Type B pancreatic cell (in vitro differentiated cells): ENCODE measurements at regions not wholly inside any gene's neighbourhood (a gene's known extent, or its start where the extent isn't known, plus 50 kb on each side); places are given as distances from the start of the nearest gene placed in this dataset.

Experiments used
- DNase-seq: peaks from one replicate; pipeline ENCODE4 v3.0.0; 2021; ENCODE audit warnings: mixed read lengths; ENCODE audit not compliant: unreplicated experiment; ENCODE audit errors: extremely low spot score
- H3K27ac Mint-ChIP-seq: 2 replicates; pipeline ENCODE4 v1.8.0; 2021; ENCODE audit warnings: mild to moderate bottlenecking, mixed read lengths
- H3K27me3 Mint-ChIP-seq: 2 replicates; pipeline ENCODE4 v1.8.0; 2021; ENCODE audit warnings: mixed read lengths
- H3K36me3 Mint-ChIP-seq: 2 replicates; pipeline ENCODE4 v1.8.0; 2021; ENCODE audit warnings: mixed read lengths
- H3K4me1 Mint-ChIP-seq: one replicate; pipeline ENCODE4 v1.8.0; 2021; ENCODE audit warnings: mixed read lengths; ENCODE audit not compliant: unreplicated experiment
- H3K4me3 Mint-ChIP-seq: 2 replicates; pipeline ENCODE4 v1.8.0; 2021; ENCODE audit warnings: mild to moderate bottlenecking, mixed read lengths
- H3K9me3 Mint-ChIP-seq: 2 replicates; pipeline ENCODE4 v1.8.0; 2021; ENCODE audit warnings: mixed read lengths
- TF ChIP-seq, protein P1 (sequence below): fragments of 200-600 bp; sonication (generic); conservative IDR thresholded peaks from 2 replicates; pipeline ENCODE4 v1.5.0; 2021; ENCODE audit warnings: antibody characterized with exemption, mild to moderate bottlenecking

DNA sequence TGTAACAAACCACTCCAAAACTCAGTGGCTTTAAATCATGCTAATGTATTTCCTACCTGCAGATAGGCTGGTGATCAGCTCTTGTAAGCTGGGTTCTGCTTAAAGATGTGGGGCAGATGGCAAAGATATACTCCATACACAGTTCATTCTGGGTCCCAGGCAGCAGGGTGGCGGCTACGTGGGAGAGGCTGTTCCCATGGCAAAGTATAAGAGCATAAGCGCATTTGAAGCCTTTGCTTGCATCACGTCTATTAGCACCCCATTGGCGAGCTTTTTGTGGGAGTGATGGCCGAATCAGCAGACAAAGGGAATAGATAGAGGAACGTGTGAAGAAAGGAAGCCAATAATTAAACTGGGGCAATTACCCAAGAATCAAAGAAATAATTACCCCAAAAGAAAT is 523.1 kb downstream of the SPATA31D1 start:
- no peak for DNase-seq
- Mint-ChIP-seq H3K36me3 (no peaks in the 10 kb centered on the region), H3K27ac (no peak overlapping the region), H3K4me3 (no peak overlapping the region), H3K9me3 (peaks cover 18% of the 10 kb centered on the region), H3K27me3 (peaks cover 10% of the 10 kb centered on the region), H3K4me1 (no peaks in the 10 kb centered on the region)
- TF ChIP-seq, protein P1, sequence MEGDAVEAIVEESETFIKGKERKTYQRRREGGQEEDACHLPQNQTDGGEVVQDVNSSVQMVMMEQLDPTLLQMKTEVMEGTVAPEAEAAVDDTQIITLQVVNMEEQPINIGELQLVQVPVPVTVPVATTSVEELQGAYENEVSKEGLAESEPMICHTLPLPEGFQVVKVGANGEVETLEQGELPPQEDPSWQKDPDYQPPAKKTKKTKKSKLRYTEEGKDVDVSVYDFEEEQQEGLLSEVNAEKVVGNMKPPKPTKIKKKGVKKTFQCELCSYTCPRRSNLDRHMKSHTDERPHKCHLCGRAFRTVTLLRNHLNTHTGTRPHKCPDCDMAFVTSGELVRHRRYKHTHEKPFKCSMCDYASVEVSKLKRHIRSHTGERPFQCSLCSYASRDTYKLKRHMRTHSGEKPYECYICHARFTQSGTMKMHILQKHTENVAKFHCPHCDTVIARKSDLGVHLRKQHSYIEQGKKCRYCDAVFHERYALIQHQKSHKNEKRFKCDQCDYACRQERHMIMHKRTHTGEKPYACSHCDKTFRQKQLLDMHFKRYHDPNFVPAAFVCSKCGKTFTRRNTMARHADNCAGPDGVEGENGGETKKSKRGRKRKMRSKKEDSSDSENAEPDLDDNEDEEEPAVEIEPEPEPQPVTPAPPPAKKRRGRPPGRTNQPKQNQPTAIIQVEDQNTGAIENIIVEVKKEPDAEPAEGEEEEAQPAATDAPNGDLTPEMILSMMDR, result no peak

DNA sequence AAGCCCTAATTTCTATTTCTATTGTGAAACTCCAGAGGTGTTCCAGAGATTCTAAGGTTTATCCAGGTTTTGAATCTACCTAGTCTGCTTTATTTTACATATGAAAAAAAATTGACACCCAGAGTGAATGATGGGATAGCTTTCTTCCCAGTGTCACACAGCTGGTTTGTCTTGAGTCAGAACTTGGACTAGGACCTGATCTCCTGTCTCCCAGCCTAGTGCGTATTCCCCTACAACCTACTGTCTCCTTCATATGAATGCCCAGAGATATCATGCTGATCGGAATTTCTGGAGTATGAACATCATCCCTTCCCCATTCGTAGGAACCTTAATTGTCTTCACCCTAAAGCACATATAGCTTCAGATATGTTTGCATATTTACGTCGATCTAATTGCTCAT is 524.2 kb downstream of the SPATA31D1 start:
- Mint-ChIP-seq H3K36me3 (no peaks in the 10 kb centered on the region), H3K9me3 (peaks cover 7% of the 10 kb centered on the region), H3K4me1 (no peaks in the 10 kb centered on the region), H3K27ac (no peak overlapping the region), H3K4me3 (no peak overlapping the region), H3K27me3 (peaks cover 10% of the 10 kb centered on the region)
- DNase-seq, result no peak
- TF ChIP-seq, protein P1, result no peak

DNA sequence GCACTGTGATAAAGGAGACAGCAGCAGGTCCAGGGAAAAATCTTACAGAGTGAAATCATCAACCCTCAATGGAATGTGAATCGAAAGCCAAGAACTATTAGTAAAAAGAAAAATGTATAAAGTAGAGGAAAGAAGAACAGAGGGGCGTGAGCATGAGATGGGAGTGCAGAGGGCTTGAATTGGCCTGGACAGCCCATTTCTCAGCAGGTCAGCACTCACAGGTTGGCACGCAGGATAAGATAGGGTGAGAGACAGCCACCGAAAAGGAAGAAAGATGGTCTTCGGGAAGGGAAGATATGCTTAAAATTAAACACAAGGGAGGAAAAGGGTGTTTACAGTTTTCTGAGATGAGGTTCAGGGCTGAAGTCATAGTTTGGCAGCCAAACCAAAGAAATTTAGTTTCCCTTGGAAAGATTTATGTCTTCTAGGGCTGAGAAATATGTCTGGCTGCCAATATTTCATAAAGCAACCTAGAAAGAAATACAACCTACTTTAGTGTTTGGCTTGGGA is 524.7 kb downstream of the SPATA31D1 start:
- Mint-ChIP-seq H3K9me3 (peaks cover 4% of the 10 kb centered on the region), H3K27me3 (peaks cover 10% of the 10 kb centered on the region), H3K27ac (no peak overlapping the region), H3K4me3 (no peak overlapping the region), H3K36me3 (no peaks in the 10 kb centered on the region), H3K4me1 (no peaks in the 10 kb centered on the region)
- no peak for DNase-seq
- TF ChIP-seq, protein P1, result no peak

DNA sequence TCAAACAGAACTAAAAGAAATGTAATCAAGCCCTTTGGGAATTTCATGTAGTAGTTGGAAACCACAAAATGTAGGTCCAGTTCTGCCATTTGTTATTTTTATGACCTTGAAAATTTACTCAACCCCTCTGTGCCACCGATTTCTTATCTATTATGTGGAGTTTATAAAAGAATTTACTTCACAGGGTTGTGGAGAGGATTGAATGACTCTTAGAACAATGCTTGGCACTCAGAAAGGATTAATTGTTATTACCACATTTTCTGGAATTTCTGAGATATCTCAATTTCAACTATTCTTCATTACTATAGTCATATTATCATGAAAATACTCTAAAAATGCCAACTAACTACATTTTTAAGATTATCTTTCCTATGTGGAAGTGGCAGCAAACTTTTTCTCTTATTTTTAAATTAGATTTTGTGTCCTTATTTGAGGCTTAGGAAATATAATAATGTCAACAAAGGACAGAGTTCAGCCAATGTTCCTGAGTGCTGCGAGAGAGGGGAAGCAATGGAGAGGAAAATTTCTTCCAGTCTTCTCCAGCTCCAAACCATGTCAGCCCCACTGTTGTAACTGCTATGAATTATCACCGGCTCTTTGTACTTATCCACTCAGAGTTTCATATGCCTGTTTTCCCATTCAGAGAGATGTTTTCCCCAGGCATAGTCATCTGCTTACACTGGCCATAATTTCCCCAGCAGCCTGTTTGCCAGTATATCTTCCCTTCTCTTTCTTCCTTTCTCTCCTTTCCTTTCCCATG is 525.6 kb downstream of the SPATA31D1 start:
- Mint-ChIP-seq H3K4me1 (no peaks in the 10 kb centered on the region), H3K4me3 (no peak overlapping the region), H3K27me3 (peaks cover 10% of the 10 kb centered on the region), H3K27ac (no peak overlapping the region), H3K36me3 (no peaks in the 10 kb centered on the region), H3K9me3 (peaks cover 4% of the 10 kb centered on the region)
- TF ChIP-seq, protein P1, result no peak
- no peak for DNase-seq

DNA sequence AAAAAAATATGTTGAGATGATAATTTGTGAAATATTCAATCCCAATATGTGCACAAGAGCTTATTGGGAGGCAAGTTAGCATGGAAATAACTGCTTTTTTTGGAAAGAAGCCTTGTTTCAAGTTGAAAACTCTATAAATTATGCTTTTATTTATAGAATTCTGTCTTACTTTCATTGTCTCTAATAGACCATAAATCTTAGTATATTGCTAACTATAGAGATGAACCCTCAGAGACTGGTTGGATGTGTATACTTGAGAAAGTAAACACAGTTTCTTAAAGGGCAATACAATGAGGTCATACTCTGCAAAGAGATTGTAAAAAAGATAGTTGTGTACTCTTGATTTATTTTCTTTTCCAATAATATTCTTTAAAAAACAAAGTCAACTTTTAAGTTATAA is 530.3 kb downstream of the SPATA31D1 start:
- Mint-ChIP-seq H3K36me3 (no peaks in the 10 kb centered on the region), H3K27ac (no peak overlapping the region), H3K9me3 (peaks cover 5% of the 10 kb centered on the region), H3K4me3 (no peak overlapping the region), H3K27me3 (peaks cover 3% of the 10 kb centered on the region), H3K4me1 (no peaks in the 10 kb centered on the region)
- TF ChIP-seq, protein P1, result no peak
- DNase-seq, result no peak
